CD4-positive, alpha-beta memory T cell (primary cell): ENCODE measurements at regions not wholly inside any gene's neighbourhood (a gene's known extent, or its start where the extent isn't known, plus 50 kb on each side); places are given as distances from the start of the nearest gene placed in this dataset.

Experiments
- CTCF ChIA-PET: fragments of 350-600 bp; sonication (Branson Sonifier 250); formaldehyde crosslinking; loops from one replicate; lab custom pipeline; 2021; ENCODE audit warnings: inconsistent platforms; ENCODE audit not compliant: partially characterized antibody; lab: Charles Lee
- POLR2A ChIA-PET: fragments of 350-600 bp; sonication (Branson Sonifier 250); formaldehyde crosslinking; loops from one replicate; lab custom pipeline; 2021; ENCODE audit not compliant: partially characterized antibody; lab: Charles Lee
- DNase-seq, 5 donors: peaks; one replicate each; pipeline versions ENCODE4 v3.0.0 to v3.0.0-alpha.2; 2020 to 2022; ENCODE audit warnings: mixed read lengths in 1 of 5
- H3K27ac ChIP-seq: one replicate; pipeline ENCODE4 v1.7.0; 2013; ENCODE audit warnings: low read depth, low read length
- H3K27me3 ChIP-seq: 2 replicates; pipeline ENCODE4 v1.7.0; 2013; ENCODE audit warnings: mild to moderate bottlenecking, low read length, moderate library complexity; ENCODE audit not compliant: insufficient read depth
- H3K36me3 ChIP-seq: 2 replicates; pipeline ENCODE4 v1.7.0; 2013; ENCODE audit warnings: mild to moderate bottlenecking, low read length, moderate library complexity; ENCODE audit not compliant: insufficient read depth
- H3K4me1 ChIP-seq: 2 replicates; pipeline ENCODE4 v1.7.0; 2013; ENCODE audit warnings: mild to moderate bottlenecking, low read length, moderate library complexity; ENCODE audit not compliant: insufficient read depth
- H3K4me3 ChIP-seq, 2 donors: one replicate each; pipeline ENCODE4 v1.7.0; 2013; ENCODE audit warnings: low read length in 2 of 2, mild to moderate bottlenecking in 1 of 2
- H3K9me3 ChIP-seq, 2 donors: one replicate each; pipeline ENCODE4 v1.7.0; 2013; ENCODE audit warnings: low read length in 2 of 2, control low read depth in 1 of 2; ENCODE audit not compliant: control insufficient read depth in 1 of 2
- H3K27ac Mint-ChIP-seq, 7 donors: one replicate each; pipeline ENCODE4 v1.8.0; 2020 to 2021; ENCODE audit warnings: mixed read lengths in 7 of 7, mild to moderate bottlenecking in 6 of 7, inconsistent platforms in 3 of 7, moderate library complexity in 3 of 7
- H3K27me3 Mint-ChIP-seq, 2 donors: one replicate each; pipeline ENCODE4 v1.8.0; 2020 to 2021; ENCODE audit warnings: mixed read lengths in 2 of 2
- H3K36me3 Mint-ChIP-seq, 2 donors: one replicate each; pipeline ENCODE4 v1.8.0; 2020 to 2021; ENCODE audit warnings: mixed read lengths in 2 of 2, inconsistent platforms in 1 of 2, mild to moderate bottlenecking in 1 of 2
- H3K4me1 Mint-ChIP-seq, 4 donors: one replicate each; pipeline ENCODE4 v1.8.0; 2020 to 2021; ENCODE audit warnings: mixed read lengths in 4 of 4, mild to moderate bottlenecking in 1 of 4
- H3K4me3 Mint-ChIP-seq, 8 donors: one replicate each; pipeline ENCODE4 v1.8.0; 2020 to 2021; ENCODE audit warnings: mixed read lengths in 8 of 8, mild to moderate bottlenecking in 7 of 8, moderate library complexity in 6 of 8, inconsistent platforms in 3 of 8
- H3K9me3 Mint-ChIP-seq, 8 donors: one replicate each; pipeline ENCODE4 v1.8.0; 2020 to 2021; ENCODE audit warnings: mixed read lengths in 8 of 8, mild to moderate bottlenecking in 5 of 8, inconsistent platforms in 3 of 8, moderate library complexity in 1 of 8
- intact Hi-C: fragments of 100-400 bp; cut with micrococcal nuclease; formaldehyde crosslinking; loops from one replicate; pipeline ENCODE4 v1.15.1; 2023

GRCh38 chr1:105483436-105483835 is 1573.0 kb upstream of the PRMT6 start:
- H3K27me3 Mint-ChIP-seq = no peaks in the 10 kb centered on the region
- intact Hi-C loops = loop anchor here (2.0 kb wide), 1 partner anchor 15 kb away; no protein-coding TSS in a partner anchor
- no peak overlapping the region for H3K4me3 Mint-ChIP-seq
- no peaks in the 10 kb centered on the region for H3K4me1 Mint-ChIP-seq
- H3K36me3 Mint-ChIP-seq = no peaks in the 10 kb centered on the region
- Histone ChIP-seq H3K4me3 (no peak overlapping the region), H3K4me1 (no peaks in the 10 kb centered on the region), H3K9me3 (peaks cover 0 to 7% of the 10 kb centered on the region in 2 donors), H3K27me3 (no peaks in the 10 kb centered on the region), H3K36me3 (no peaks in the 10 kb centered on the region), H3K27ac (no peak overlapping the region)
- ChIA-PET POLR2A (no interaction called here), CTCF (no interaction called here)
- DNase-seq = no peak
- no peak overlapping the region for H3K27ac Mint-ChIP-seq
- H3K9me3 Mint-ChIP-seq = peaks cover 0 to 18% (median 8%) of the 10 kb centered on the region in 8 donors

- no peaks in the 10 kb centered on the region for H3K36me3 Mint-ChIP-seq
- CTCF ChIA-PET = no interaction called here
- intact Hi-C loops = no loop called here
- DNase-seq = no peak
- H3K9me3 Mint-ChIP-seq = peaks cover 0 to 20% (median 12%) of the 10 kb centered on the region in 8 donors
- POLR2A ChIA-PET = no interaction called here
- H3K4me3 ChIP-seq = no peak overlapping the region
- no peak overlapping the region for H3K4me3 Mint-ChIP-seq
- no peaks in the 10 kb centered on the region for H3K36me3 ChIP-seq
- no peaks in the 10 kb centered on the region for H3K4me1 Mint-ChIP-seq
- H3K9me3 ChIP-seq = peaks cover 0 to 7% of the 10 kb centered on the region in 2 donors
- no peak overlapping the region for H3K27ac Mint-ChIP-seq
- H3K27me3 ChIP-seq = no peaks in the 10 kb centered on the region
- no peaks in the 10 kb centered on the region for H3K27me3 Mint-ChIP-seq
- H3K4me1 ChIP-seq = no peaks in the 10 kb centered on the region
- H3K27ac ChIP-seq = no peak overlapping the region
Measured at GRCh38 chr1:105485207-105485606, 1571.3 kb upstream of the PRMT6 start.

DNA sequence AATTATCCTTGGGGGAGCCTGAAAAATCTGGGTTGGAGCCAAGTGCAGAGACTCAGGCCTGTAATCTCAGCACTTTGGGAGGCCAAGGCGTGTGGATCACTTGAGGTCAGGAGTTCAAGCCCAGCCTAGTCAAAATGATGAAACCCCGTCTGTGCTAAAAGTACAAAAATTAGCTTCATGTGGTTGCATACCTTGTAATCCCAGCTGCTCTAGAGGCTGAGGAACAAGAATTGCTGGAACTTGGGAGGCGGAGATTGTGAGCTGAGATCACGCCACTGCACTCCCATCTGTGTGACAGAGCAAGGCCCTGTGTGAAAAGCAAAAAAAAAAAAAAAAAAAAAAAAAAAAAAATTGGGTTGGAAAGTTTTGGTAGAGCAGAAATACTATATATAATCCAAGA is 1563.6 kb upstream of the PRMT6 start:
- Histone ChIP-seq H3K4me3 (no peak overlapping the region), H3K36me3 (no peaks in the 10 kb centered on the region), H3K27ac (no peak overlapping the region), H3K4me1 (no peaks in the 10 kb centered on the region), H3K27me3 (no peaks in the 10 kb centered on the region), H3K9me3 (no peaks in the 10 kb centered on the region)
- ChIA-PET POLR2A (no interaction called here), CTCF (no interaction called here)
- Mint-ChIP-seq H3K36me3 (no peaks in the 10 kb centered on the region), H3K27me3 (no peaks in the 10 kb centered on the region), H3K27ac (no peak overlapping the region), H3K4me3 (no peak overlapping the region), H3K9me3 (peaks cover 3 to 29% (median 12%) of the 10 kb centered on the region in 8 donors), H3K4me1 (no peaks in the 10 kb centered on the region)
- DNase-seq = no peak
- intact Hi-C loops = no loop called here

DNA sequence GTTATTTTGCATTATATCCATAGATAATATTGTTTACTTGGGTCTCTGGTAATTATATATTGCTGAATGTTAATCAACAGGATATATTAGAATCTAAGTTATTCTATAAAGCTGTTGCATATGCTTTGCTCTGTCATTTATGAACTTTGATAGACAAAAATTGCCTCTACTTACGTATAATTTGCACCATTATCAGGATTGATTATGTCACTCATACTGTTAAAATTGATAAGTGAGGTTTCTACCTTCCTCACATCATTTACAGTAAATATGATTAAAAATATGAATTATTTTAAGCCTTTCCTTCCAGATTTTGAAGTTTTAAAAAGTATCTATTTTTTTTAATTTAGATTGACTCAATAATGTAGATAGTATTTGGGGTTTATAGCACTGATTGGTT is 1540.4 kb upstream of the PRMT6 start:
- no peaks in the 10 kb centered on the region for H3K27me3 Mint-ChIP-seq
- no peak overlapping the region for H3K4me3 Mint-ChIP-seq
- intact Hi-C loops = no loop called here
- POLR2A ChIA-PET = no interaction called here
- H3K36me3 ChIP-seq = no peaks in the 10 kb centered on the region
- H3K4me3 ChIP-seq = no peak overlapping the region
- peaks cover 0 to 17% (median 11%) of the 10 kb centered on the region in 8 donors for H3K9me3 Mint-ChIP-seq
- H3K27me3 ChIP-seq = no peaks in the 10 kb centered on the region
- CTCF ChIA-PET = no interaction called here
- no peak overlapping the region for H3K27ac Mint-ChIP-seq
- no peaks in the 10 kb centered on the region for H3K36me3 Mint-ChIP-seq
- H3K27ac ChIP-seq = no peak overlapping the region
- no peak for DNase-seq
- H3K9me3 ChIP-seq = no peaks in the 10 kb centered on the region
- no peaks in the 10 kb centered on the region for H3K4me1 ChIP-seq
- H3K4me1 Mint-ChIP-seq = no peaks in the 10 kb centered on the region

DNA sequence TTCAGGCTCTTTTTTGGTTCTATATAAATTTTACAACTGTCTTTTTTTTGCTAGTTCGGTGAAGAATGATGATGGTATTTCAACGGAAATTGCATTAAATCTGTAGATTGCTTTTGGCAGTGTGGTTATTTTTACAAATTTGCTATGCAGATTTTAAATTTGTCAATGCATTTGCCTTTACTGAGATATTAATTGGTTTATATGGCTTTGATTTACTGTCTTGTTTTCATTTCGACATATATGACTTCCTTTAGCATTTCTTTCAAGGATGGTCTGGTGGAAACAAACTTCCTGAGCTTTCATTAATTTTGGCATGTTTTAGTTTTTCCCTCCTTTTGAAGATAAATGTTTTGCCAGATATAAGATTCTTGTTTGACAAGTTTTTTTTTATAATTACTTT is 1522.5 kb upstream of the PRMT6 start:
- H3K4me3 Mint-ChIP-seq = no peak overlapping the region
- Histone ChIP-seq H3K36me3 (no peaks in the 10 kb centered on the region), H3K4me3 (no peak overlapping the region), H3K27me3 (no peaks in the 10 kb centered on the region), H3K9me3 (no peaks in the 10 kb centered on the region), H3K4me1 (no peaks in the 10 kb centered on the region), H3K27ac (no peak overlapping the region)
- no peaks in the 10 kb centered on the region for H3K4me1 Mint-ChIP-seq
- ChIA-PET POLR2A (no interaction called here), CTCF (no interaction called here)
- H3K27ac Mint-ChIP-seq = no peak overlapping the region
- H3K9me3 Mint-ChIP-seq = peaks cover 3 to 34% (median 24%) of the 10 kb centered on the region in 8 donors
- no peak for DNase-seq
- no peaks in the 10 kb centered on the region for H3K36me3 Mint-ChIP-seq
- no peaks in the 10 kb centered on the region for H3K27me3 Mint-ChIP-seq
- intact Hi-C loops = no loop called here

DNA sequence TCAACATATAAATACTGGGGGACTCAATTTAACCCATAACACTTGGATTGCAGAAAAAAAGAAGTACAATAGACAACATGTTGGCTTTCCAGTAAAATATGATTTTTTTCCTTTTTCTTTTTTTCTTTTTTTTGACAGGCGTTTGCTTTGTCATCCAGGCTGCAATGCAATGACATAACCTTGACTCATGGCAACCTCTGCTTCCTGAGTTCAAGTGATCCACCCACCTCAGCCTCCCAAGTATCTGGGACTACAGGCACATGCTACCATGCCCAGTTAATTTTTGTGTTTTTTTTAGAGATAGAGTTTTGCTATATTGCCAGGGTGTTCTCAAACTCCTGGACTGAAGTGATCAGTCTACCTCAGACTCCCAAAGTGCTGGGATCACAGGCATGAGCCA is 1512.0 kb upstream of the PRMT6 start:
- no peak overlapping the region for H3K4me3 Mint-ChIP-seq
- peaks cover 0 to 32% (median 8%) of the 10 kb centered on the region in 8 donors for H3K9me3 Mint-ChIP-seq
- no peaks in the 10 kb centered on the region for H3K36me3 Mint-ChIP-seq
- H3K27ac Mint-ChIP-seq = no peak overlapping the region
- H3K27me3 Mint-ChIP-seq = no peaks in the 10 kb centered on the region
- intact Hi-C loops = no loop called here
- CTCF ChIA-PET = no interaction called here
- H3K4me3 ChIP-seq = no peak overlapping the region
- H3K27me3 ChIP-seq = no peaks in the 10 kb centered on the region
- H3K27ac ChIP-seq = no peak overlapping the region
- POLR2A ChIA-PET = no interaction called here
- H3K4me1 ChIP-seq = no peaks in the 10 kb centered on the region
- H3K36me3 ChIP-seq = no peaks in the 10 kb centered on the region
- H3K9me3 ChIP-seq = no peaks in the 10 kb centered on the region
- no peaks in the 10 kb centered on the region for H3K4me1 Mint-ChIP-seq
- no peak for DNase-seq

- no peaks in the 10 kb centered on the region for H3K27me3 ChIP-seq
- CTCF ChIA-PET = no interaction called here
Measured at GRCh38 chr1:105556266-105556665, 1500.2 kb upstream of the PRMT6 start.

GRCh38 chr1:105558023-105558422 is 1498.5 kb upstream of the PRMT6 start:
- intact Hi-C loops = no loop called here
- no peak overlapping the region for H3K27ac Mint-ChIP-seq
- Histone ChIP-seq H3K4me1 (no peaks in the 10 kb centered on the region), H3K27me3 (no peaks in the 10 kb centered on the region), H3K9me3 (peaks cover 0 to 3% of the 10 kb centered on the region in 2 donors), H3K27ac (no peak overlapping the region), H3K36me3 (no peaks in the 10 kb centered on the region), H3K4me3 (no peak overlapping the region)
- CTCF ChIA-PET = no interaction called here
- no peaks in the 10 kb centered on the region for H3K4me1 Mint-ChIP-seq
- POLR2A ChIA-PET = no interaction called here
- H3K9me3 Mint-ChIP-seq = peaks cover 0 to 13% (median 7%) of the 10 kb centered on the region in 8 donors
- H3K36me3 Mint-ChIP-seq = no peaks in the 10 kb centered on the region
- no peak overlapping the region for H3K4me3 Mint-ChIP-seq
- H3K27me3 Mint-ChIP-seq = no peaks in the 10 kb centered on the region
- DNase-seq = no peak

More at GRCh38 chr1:105556266-105556665, 1500.2 kb upstream of the PRMT6 start:
- Histone ChIP-seq H3K4me3 (no peak overlapping the region), H3K4me1 (no peaks in the 10 kb centered on the region), H3K36me3 (no peaks in the 10 kb centered on the region), H3K27ac (no peak overlapping the region), H3K9me3 (peaks cover 0 to 3% of the 10 kb centered on the region in 2 donors)
- no peak overlapping the region for H3K4me3 Mint-ChIP-seq
- no peaks in the 10 kb centered on the region for H3K4me1 Mint-ChIP-seq
- DNase-seq = no peak
- POLR2A ChIA-PET = no interaction called here
- no peaks in the 10 kb centered on the region for H3K36me3 Mint-ChIP-seq
- H3K27ac Mint-ChIP-seq = no peak overlapping the region
- intact Hi-C loops = no loop called here
- no peaks in the 10 kb centered on the region for H3K27me3 Mint-ChIP-seq
- peaks cover 0 to 9% (median 7%) of the 10 kb centered on the region in 8 donors for H3K9me3 Mint-ChIP-seq
